Gastroesophageal sphincter (tissue), 3 donors: ENCODE measurements at regions not wholly inside any gene's neighbourhood (a gene's known extent, or its start where the extent isn't known, plus 50 kb on each side); places are given as distances from the start of the nearest gene placed in this dataset.

Experiments
- CTCF ChIP-seq, 4 experiments: fragments of 200-600 bp in 2 of 4; fragments of 450-650 bp in 2 of 4; sonication (generic) in 1 of 4; IDR thresholded peaks; one replicate each; pipeline ENCODE4 v1.5.1; 2017 to 2019; ENCODE audit warnings: antibody characterized with exemption in 4 of 4, mild to moderate bottlenecking in 2 of 4, moderate library complexity in 2 of 4
- POLR2AphosphoS5 ChIP-seq: sonication (generic); formaldehyde crosslinking; IDR thresholded peaks from one replicate; pipeline ENCODE4 v1.6.1; 2017; ENCODE audit warnings: antibody characterized with exemption

- TF ChIP-seq CTCF (IDR thresholded peaks at IDR 0.05) (no peak), POLR2AphosphoS5 (no peak)
These were observed 555.4 kb downstream of the RAB28 start for GRCh38 chr4:12928751-12929150.
